ENCODE measurements at regions not wholly inside any gene's neighbourhood (a gene's known extent, or its start where the extent isn't known, plus 50 kb on each side); places are given as distances from the start of the nearest gene placed in this dataset.

DNA sequence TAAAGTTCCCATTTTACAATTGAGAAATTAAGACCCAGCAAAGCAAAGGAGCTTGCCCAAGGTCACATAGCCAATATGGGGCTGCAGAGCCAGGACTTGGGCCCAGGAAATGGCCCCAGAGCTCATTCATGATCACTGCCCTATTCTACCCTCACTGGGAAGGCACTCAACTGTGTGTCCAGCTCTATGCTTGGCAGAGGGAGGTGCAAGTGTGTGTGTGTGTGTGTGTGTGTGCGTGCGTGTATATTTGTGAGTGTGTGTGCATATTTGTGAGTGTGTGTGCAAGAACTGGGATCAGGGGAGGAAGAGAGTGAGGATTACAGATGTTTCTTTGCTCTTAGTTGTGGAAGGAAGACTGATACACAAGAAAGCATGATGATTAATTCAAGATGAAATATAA is 151.2 kb upstream of the CRY1 start:
- Histone ChIP-seq H3K27ac (no peak overlapping the region), H3K27me3 (ENCODE audit: insufficient read depth in 3 of 3, low read length in 2 of 3) (peaks cover 0 to 5% (median 4%) of the 10 kb centered on the region in 3 donors), H3K9me3 (no peaks in the 10 kb centered on the region), H3K36me3 (ENCODE audit: insufficient read depth in 1 of 2, low read depth in 1 of 2) (no peaks in the 10 kb centered on the region), H3K4me3 (no peak overlapping the region), H3K4me1 (no peaks in the 10 kb centered on the region)
- TF ChIP-seq, protein P1, sequence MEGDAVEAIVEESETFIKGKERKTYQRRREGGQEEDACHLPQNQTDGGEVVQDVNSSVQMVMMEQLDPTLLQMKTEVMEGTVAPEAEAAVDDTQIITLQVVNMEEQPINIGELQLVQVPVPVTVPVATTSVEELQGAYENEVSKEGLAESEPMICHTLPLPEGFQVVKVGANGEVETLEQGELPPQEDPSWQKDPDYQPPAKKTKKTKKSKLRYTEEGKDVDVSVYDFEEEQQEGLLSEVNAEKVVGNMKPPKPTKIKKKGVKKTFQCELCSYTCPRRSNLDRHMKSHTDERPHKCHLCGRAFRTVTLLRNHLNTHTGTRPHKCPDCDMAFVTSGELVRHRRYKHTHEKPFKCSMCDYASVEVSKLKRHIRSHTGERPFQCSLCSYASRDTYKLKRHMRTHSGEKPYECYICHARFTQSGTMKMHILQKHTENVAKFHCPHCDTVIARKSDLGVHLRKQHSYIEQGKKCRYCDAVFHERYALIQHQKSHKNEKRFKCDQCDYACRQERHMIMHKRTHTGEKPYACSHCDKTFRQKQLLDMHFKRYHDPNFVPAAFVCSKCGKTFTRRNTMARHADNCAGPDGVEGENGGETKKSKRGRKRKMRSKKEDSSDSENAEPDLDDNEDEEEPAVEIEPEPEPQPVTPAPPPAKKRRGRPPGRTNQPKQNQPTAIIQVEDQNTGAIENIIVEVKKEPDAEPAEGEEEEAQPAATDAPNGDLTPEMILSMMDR (IDR thresholded peaks at IDR 0.05) = no peak
- ATAC-seq (no peak), DNase-seq (no peak)
- intact Hi-C loops (cut with DNase I) = no loop called here
- 38 to 95% (median 91%) methylated on average over 2 of the region's 2 CpGs for WGBS, 3 donors

DNA sequence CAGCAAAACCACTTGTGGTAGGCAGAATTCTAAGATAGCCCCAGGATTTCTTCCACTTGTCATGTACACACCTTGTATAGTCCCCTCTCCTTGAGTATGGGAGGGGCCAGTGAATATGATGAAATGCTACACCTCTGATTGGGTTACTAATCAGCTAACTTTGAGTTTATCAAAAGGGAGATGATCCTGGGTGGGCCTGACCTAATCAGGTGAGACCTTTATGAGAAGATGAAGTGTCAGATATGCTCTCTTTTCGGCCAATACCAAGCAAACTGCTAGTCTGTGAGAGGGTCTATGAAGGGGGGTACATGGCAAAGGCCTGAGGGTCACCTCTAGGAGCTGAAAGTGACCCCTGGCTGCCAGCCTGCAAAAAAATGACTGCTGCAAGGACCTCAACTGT is 154.3 kb upstream of the CRY1 start:
- WGBS, 3 donors = 55 to 79% (median 65%) methylated on average over 1 of the region's 1 CpG

DNA sequence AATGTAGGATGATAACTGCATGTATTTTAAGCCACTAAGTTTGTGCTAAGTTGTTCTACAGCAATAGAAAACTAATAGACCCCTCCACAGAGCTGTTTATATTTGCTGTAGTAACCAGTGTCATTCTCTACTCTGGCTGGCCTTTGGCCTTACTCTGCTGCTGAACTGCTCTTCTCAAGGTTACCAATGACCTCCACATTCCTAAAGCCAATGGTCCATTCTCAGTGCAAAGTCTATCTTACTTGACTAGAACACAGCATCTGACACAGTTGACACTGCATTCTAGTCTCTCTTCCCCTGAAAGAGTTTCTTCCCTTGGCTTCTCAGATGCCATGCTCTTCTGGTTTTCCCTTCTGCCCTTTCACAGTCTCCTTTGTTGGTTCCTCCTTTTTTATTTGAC is 154.8 kb upstream of the CRY1 start:
- Histone ChIP-seq H3K27ac (no peak overlapping the region), H3K36me3 (ENCODE audit: insufficient read depth in 1 of 2, low read depth in 1 of 2) (no peaks in the 10 kb centered on the region), H3K9me3 (no peaks in the 10 kb centered on the region), H3K4me1 (no peaks in the 10 kb centered on the region), H3K4me3 (no peak overlapping the region), H3K27me3 (ENCODE audit: insufficient read depth in 3 of 3, low read length in 2 of 3) (peaks cover 0 to 5% (median under 1%) of the 10 kb centered on the region in 3 donors)
- TF ChIP-seq, protein P1 (IDR thresholded peaks at IDR 0.05) = no peak
- no peak for DNase-seq
- ATAC-seq = no peak
- intact Hi-C loops (cut with DNase I) = no loop called here

More for the DNA sequence above, 154.3 kb upstream of the CRY1 start:
- no peak for ATAC-seq
- H3K36me3 ChIP-seq (ENCODE audit: insufficient read depth in 1 of 2, low read depth in 1 of 2) = no peaks in the 10 kb centered on the region
- no peak overlapping the region for H3K4me3 ChIP-seq
- H3K27me3 ChIP-seq (ENCODE audit: insufficient read depth in 3 of 3, low read length in 2 of 3) = peaks cover 0 to 5% (median 4%) of the 10 kb centered on the region in 3 donors
- no peak for DNase-seq
- TF ChIP-seq, protein P1 (IDR thresholded peaks at IDR 0.05) = no peak
- H3K9me3 ChIP-seq = no peaks in the 10 kb centered on the region
- no peak overlapping the region for H3K27ac ChIP-seq
- intact Hi-C loops (cut with DNase I) = no loop called here
- H3K4me1 ChIP-seq = no peaks in the 10 kb centered on the region

DNA sequence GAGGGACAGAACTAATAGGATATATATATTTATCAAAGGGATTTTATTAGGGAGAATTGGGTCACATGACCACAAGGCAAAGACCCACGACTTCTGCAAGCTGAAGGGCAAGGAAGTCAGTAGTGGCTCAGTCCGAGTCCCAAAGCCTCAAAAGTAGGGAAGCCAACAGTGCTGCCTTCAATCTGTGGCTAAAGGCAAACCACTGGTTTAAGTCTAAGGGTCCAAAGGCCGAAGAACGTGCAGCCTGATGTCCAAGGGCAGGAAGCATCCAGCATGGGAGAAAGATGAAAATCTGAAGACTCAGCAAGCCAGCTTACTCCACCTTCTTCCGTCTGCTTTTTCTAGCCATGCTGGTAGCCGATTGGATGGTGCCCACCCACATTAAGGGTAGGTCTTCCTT is 157.9 kb upstream of the CRY1 start:
- no peak for DNase-seq
- H3K4me3 ChIP-seq = no peak overlapping the region
- no peaks in the 10 kb centered on the region for H3K4me1 ChIP-seq
- H3K27me3 ChIP-seq (ENCODE audit: insufficient read depth in 3 of 3, low read length in 2 of 3) = peaks cover 0 to 2% (median 0%) of the 10 kb centered on the region in 3 donors
- intact Hi-C loops (cut with DNase I) = no loop called here
- TF ChIP-seq, protein P1 (IDR thresholded peaks at IDR 0.05) = no peak
- no peaks in the 10 kb centered on the region for H3K9me3 ChIP-seq
- H3K36me3 ChIP-seq (ENCODE audit: insufficient read depth in 1 of 2, low read depth in 1 of 2) = no peaks in the 10 kb centered on the region
- WGBS, 3 donors = 67 to 78% (median 75%) methylated on average over 6 of the region's 6 CpGs
- no peak overlapping the region for H3K27ac ChIP-seq
- no peak for ATAC-seq

DNA sequence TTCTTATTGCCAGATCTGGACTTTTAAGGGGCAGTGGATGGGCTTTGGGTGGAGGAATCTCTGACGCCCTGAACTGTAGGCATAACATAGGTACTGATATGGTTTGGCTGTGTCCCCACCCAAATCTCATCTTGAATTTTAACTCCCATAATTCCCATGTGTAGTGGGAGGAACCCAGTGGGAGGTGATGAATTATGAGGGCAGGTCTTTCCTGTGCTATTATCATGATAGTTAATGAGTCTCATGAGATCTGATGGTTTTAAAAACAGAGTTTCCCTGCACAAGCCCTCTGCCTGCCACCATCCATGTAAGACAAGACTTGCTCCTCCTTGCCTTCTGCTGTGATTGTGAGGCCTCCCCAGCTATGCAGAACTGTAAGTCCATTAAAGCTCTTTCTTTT is 160.0 kb upstream of the CRY1 start:
- no peaks in the 10 kb centered on the region for H3K4me1 ChIP-seq
- no peak overlapping the region for H3K27ac ChIP-seq
- no peaks in the 10 kb centered on the region for H3K36me3 ChIP-seq (ENCODE audit: insufficient read depth in 1 of 2, low read depth in 1 of 2)
- no peaks in the 10 kb centered on the region for H3K9me3 ChIP-seq
- TF ChIP-seq, protein P1 (IDR thresholded peaks at IDR 0.05) = no peak
- H3K4me3 ChIP-seq = no peak overlapping the region
- ATAC-seq (no peak), DNase-seq (no peak)
- peaks cover 0 to 2% (median 0%) of the 10 kb centered on the region in 3 donors for H3K27me3 ChIP-seq (ENCODE audit: insufficient read depth in 3 of 3, low read length in 2 of 3)
- intact Hi-C loops (cut with DNase I) = no loop called here
- 83 to 89% (median 88%) methylated on average over 1 of the region's 1 CpG for WGBS, 3 donors
